HG02642 (cell line): ENCODE measurements at regions not wholly inside any gene's neighbourhood (a gene's known extent, or its start where the extent isn't known, plus 50 kb on each side); places are given as distances from the start of the nearest gene placed in this dataset.
A peak's percentile ranks its signal among the peaks of the same experiment; 100 is the strongest.
"Not testable (repeated sequence)": the region's sequence is repeated elsewhere in the genome, so short reads cannot be mapped to it uniquely, and the experiment has no call there.

Experiments
- ATAC-seq: cut with Tn5 transposase; IDR thresholded peaks from one replicate; pipeline ENCODE4 v1.9.1; 2021; ENCODE audit warnings: mild to moderate bottlenecking; ENCODE audit not compliant: unreplicated experiment, poor library complexity

GRCh38 chr5:15002791-15003190, 131.2 kb upstream of the ANKH start:
- no peak for ATAC-seq

DNA sequence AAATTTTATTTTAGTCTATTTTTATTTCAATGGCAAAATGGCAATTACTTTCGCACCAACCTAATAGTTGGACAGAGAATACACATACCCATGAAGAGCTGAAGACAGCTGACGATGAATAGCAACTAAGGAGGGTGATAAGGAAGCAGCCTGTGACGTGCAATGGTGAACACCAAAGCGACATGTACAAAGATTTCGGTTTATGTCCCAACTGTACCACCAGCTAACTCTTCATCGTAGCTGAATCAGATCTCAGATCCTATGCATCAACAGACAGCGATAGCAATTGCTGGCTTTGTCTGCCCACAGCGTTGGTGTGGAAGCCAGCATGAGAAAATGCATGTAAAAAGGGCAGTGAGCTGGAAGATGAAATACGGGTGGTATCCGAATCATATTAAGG, 130.6 kb upstream of the ANKH start:
- no peak for ATAC-seq

DNA sequence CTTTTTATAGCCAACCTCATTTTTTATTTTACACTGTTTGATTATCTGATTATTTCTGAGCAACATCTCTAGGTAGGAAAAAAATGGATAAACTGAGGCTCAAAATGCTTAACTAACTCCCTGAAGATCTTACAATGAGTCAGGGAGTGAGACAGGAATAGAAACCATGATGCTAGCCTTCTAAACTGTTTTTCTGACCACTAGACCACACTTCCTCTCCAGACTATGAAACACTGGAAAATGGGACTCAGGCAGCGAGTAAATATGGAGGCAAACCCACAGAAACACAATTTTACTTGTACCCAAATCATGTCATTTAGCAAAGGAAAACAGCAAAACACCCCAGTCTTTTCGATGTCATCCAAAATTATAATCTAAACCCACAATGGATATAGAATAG, 129.9 kb upstream of the ANKH start:
- no peak for ATAC-seq

- ATAC-seq = no peak
Observed at GRCh38 chr5:14998491-14998890, 126.9 kb upstream of the ANKH start.

DNA sequence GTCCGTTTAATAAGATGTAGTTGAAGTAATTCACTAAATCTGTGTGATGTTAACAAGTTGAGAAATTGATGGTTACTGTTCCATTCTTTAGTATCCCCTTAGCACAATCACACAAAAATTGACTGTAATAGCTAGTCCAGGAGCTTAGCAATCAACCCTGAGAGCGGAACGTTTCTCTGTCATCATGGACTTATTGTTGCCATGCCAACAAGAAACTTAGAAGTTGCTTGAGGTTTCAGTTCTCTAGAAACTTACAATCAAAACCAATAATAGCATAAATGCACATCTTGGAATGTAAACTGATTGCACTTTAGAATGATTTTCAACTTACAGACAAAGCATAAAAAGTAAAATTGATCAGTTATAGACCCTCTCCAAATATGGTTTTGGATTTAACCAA, 125.4 kb upstream of the ANKH start:
- ATAC-seq = peak; percentile 68

GRCh38 chr5:14995229-14995628, 123.7 kb upstream of the ANKH start:
- no peak for ATAC-seq

GRCh38 chr5:14993459-14994133, 122.0 kb upstream of the ANKH start:
- ATAC-seq = not testable (repeated sequence)

GRCh38 chr5:14992751-14993458, 121.3 kb upstream of the ANKH start:
- peak; percentile 85 for ATAC-seq

GRCh38 chr5:14988223-14988622, 116.6 kb upstream of the ANKH start:
- no peak for ATAC-seq

- ATAC-seq = no peak
Observed at GRCh38 chr5:14986413-14986812, 114.8 kb upstream of the ANKH start.

DNA sequence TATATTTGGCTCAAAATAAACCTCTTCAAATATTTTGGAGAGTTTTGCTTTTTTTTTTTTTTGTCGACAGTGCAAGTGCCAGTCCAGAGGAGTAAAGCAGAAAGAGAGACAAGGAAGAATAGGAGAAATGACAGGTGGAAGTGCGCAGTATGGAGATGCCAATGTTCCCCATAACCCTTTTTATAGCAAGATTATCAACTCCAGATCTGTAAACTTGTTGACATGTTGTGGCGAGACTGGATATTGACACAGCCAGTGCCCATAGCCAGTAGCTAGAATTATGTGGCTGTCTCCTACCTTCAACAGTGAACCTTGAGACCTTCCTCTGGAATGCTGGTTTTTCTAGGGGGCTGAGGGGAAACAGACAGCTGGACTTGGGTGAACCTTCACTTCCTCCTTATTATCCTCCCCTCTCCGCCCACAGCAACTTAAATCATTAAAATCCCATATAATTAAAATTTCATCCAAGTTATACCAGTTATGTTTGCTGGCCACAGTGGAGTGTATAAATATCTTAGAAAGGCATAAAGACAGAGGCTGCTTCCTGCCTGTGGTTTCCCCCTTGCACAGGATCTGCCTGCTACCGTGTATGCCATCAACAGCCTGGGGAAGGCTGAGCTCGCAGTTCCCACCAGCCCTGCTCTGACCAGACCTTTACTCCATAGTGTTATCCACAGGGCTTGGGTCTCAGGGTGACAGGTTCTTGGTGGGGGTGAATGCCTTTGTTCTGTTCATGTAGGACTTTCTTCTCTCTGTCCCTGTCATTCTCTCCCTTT, 112.3 kb upstream of the ANKH start:
- ATAC-seq = no peak

DNA sequence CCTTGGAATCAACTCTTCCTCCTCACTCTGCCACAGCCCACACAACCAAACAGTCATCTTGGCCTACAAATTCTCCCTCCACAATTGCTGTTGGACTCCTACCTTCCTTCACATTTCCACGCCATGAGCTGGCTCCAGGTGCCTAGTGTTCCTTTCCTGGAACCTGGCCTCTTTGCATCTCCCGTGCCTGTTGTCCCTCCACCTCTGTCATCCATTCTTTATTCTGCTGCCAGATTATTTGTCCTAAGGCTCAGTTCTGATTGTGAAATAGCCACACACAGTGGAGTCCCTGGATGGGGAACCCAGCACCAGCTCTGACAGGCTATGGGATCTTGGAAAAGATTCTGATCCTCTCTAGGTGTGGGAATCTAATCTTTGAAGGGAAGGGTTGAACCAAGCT, 109.1 kb upstream of the ANKH start:
- ATAC-seq = no peak

- no peak for ATAC-seq
Observed at GRCh38 chr5:14977058-14977685, 105.6 kb upstream of the ANKH start.

- ATAC-seq = no peak
Observed at GRCh38 chr5:14976486-14976885, 104.9 kb upstream of the ANKH start.

DNA sequence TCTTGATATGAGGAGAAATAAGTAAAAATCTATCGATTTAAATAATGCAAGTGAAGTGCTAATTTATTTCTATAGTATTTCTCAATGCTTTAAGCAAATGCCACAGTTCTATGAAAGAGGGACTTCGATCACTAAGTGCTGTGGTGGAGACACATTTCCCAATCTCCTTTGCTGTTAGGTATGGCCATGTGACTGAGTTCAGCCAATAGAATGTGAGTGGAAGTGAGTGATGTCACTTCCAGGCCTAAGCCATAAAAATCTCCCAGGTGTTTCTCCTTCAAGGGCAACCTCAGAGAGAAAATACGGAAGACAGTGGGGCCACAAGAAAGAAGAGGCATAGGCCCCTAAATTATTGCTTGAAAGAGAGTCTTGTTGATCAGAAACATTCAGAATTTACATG, 100.3 kb upstream of the ANKH start:
- ATAC-seq = no peak

- no peak for ATAC-seq
Observed at GRCh38 chr5:14968796-14969195, 97.2 kb upstream of the ANKH start.

DNA sequence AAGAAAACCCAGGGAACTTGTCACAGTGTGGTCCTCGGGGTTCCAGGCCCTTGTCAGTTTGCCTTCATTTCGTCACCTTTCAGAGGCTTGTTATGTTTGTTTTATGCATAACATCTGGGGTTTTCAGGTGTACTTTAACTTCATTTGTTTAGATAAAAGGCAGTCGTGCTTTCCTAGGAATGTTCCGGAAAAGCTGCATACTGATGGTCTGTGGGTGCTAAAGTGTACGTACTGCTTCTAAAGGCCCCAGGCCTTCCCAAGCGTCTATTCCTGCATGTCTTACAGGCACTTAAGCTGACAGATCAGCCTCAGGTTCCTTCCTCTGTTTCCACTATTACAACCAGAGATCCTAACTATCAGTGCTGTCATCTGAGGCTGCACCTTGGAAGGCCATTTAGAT, 95.6 kb upstream of the ANKH start:
- ATAC-seq = no peak

GRCh38 chr5:14965815-14966214, 94.2 kb upstream of the ANKH start:
- ATAC-seq = no peak

DNA sequence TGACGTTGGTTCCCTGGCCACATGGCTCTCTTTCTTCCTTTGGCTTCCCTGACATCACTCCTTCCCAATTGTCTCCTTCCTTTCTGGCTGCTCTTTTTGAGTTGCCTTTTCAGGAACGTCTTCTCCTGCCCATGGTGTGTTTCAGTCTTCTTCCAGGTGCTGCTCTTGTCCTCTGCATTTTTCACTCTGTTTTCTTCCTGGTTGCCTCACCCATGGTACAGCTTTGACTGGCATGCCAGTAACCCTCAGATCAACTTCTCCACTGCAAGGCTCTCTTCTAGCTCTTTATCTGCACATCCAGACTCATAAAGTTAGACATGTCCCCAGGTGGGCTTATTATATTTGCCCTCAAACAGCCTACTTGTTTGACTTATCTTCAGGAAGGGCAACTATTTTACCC, 91.0 kb upstream of the ANKH start:
- ATAC-seq = no peak

- ATAC-seq = no peak
Observed at GRCh38 chr5:14960120-14960462, 88.5 kb upstream of the ANKH start.
